ENCODE measurements at regions not wholly inside any gene's neighbourhood (a gene's known extent, or its start where the extent isn't known, plus 50 kb on each side); places are given as distances from the start of the nearest gene placed in this dataset.

DNA sequence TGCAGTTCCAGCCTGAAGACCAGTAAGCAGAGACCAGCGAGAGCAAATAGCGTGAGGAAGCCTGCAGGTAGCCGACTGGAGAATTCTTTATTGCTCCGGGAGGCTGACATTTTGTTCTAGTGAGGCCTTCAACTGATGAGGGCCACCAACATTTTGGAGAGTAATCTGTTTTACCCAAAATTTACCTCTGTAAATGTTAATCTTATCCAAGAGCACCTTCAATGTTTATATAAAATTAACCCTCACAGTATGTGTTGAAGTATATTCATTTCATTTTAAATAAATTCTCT lies 546.4 kb upstream of the SLITRK5 start:
- H3K36me3 ChIP-seq (ENCODE audit: control insufficient read depth, insufficient read depth, low read length), result no peaks in the 10 kb centered on the region
- no peak overlapping the region for H2AFZ ChIP-seq
- H3K27ac ChIP-seq, result no peak overlapping the region
- H3K4me2 ChIP-seq (ENCODE audit: low read length), result no peak overlapping the region
- H3K4me1 ChIP-seq, result no peaks in the 10 kb centered on the region
- H3K79me2 ChIP-seq, result no peaks in the 10 kb centered on the region
- H3K9ac ChIP-seq, result no peak overlapping the region
- TF ChIP-seq, protein P1, sequence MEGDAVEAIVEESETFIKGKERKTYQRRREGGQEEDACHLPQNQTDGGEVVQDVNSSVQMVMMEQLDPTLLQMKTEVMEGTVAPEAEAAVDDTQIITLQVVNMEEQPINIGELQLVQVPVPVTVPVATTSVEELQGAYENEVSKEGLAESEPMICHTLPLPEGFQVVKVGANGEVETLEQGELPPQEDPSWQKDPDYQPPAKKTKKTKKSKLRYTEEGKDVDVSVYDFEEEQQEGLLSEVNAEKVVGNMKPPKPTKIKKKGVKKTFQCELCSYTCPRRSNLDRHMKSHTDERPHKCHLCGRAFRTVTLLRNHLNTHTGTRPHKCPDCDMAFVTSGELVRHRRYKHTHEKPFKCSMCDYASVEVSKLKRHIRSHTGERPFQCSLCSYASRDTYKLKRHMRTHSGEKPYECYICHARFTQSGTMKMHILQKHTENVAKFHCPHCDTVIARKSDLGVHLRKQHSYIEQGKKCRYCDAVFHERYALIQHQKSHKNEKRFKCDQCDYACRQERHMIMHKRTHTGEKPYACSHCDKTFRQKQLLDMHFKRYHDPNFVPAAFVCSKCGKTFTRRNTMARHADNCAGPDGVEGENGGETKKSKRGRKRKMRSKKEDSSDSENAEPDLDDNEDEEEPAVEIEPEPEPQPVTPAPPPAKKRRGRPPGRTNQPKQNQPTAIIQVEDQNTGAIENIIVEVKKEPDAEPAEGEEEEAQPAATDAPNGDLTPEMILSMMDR (IDR thresholded peaks at IDR 0.05), result no peak
- no peaks in the 10 kb centered on the region for H3K9me3 ChIP-seq (ENCODE audit: control insufficient read depth, low read length)
- no peaks in the 10 kb centered on the region for H3K27me3 ChIP-seq (ENCODE audit: control insufficient read depth, insufficient read depth, low read length)
- no peak overlapping the region for H3K4me3 ChIP-seq (ENCODE audit: low read depth, low read length)

DNA sequence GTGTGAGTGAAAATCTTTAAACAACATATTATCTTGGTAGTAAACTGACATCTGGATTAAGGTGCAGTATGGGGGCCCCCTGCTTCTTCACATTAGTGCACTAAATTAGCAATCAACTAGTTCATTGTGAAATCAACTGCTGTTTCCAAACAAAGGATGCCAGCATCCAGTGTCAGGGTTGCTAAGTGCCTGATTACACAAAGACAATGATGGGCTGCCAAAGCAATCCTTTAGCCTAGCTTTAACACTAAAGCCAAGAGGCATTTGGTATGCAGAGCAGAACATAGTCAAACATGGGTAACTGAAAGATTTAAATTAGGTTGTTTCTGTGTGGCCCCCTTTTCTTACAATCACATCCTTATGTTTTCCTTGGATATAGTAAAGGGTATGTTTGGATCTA lies 543.1 kb upstream of the SLITRK5 start:
- TF ChIP-seq, protein P1 (IDR thresholded peaks at IDR 0.05), result no peak
- Histone ChIP-seq H3K9ac (no peak overlapping the region), H3K4me2 (ENCODE audit: low read length) (no peak overlapping the region), H3K4me3 (ENCODE audit: low read depth, low read length) (no peak overlapping the region), H3K9me3 (ENCODE audit: control insufficient read depth, low read length) (no peaks in the 10 kb centered on the region), H3K27me3 (ENCODE audit: control insufficient read depth, insufficient read depth, low read length) (no peaks in the 10 kb centered on the region), H3K79me2 (no peaks in the 10 kb centered on the region), H3K36me3 (ENCODE audit: control insufficient read depth, insufficient read depth, low read length) (no peaks in the 10 kb centered on the region), H3K4me1 (no peaks in the 10 kb centered on the region), H2AFZ (no peak overlapping the region), H3K27ac (no peak overlapping the region)

DNA sequence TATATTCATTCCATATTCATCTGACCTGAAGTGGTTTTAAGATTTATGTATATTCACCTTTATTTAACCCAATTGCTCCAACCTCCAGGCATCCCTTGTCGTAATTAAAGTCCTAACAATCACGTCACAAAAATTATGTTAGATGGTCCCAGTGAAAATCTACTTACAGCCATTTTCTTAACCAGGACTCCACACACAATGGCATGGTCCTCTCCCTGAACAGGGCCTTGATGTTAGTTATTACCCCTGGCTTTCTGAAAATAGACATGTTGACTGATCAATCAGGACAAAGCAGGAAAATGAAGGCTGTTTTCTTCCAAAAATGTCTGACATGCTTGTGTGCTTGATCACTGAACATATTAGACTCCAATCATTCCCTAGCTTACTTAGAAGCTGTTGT lies 542.7 kb upstream of the SLITRK5 start:
- Histone ChIP-seq H2AFZ (no peak overlapping the region), H3K9me3 (ENCODE audit: control insufficient read depth, low read length) (no peaks in the 10 kb centered on the region), H3K36me3 (ENCODE audit: control insufficient read depth, insufficient read depth, low read length) (no peaks in the 10 kb centered on the region), H3K4me3 (ENCODE audit: low read depth, low read length) (no peak overlapping the region), H3K27me3 (ENCODE audit: control insufficient read depth, insufficient read depth, low read length) (no peaks in the 10 kb centered on the region), H3K27ac (no peak overlapping the region), H3K9ac (no peak overlapping the region), H3K79me2 (no peaks in the 10 kb centered on the region), H3K4me1 (no peaks in the 10 kb centered on the region), H3K4me2 (ENCODE audit: low read length) (no peak overlapping the region)
- TF ChIP-seq, protein P1 (IDR thresholded peaks at IDR 0.05), result no peak

DNA sequence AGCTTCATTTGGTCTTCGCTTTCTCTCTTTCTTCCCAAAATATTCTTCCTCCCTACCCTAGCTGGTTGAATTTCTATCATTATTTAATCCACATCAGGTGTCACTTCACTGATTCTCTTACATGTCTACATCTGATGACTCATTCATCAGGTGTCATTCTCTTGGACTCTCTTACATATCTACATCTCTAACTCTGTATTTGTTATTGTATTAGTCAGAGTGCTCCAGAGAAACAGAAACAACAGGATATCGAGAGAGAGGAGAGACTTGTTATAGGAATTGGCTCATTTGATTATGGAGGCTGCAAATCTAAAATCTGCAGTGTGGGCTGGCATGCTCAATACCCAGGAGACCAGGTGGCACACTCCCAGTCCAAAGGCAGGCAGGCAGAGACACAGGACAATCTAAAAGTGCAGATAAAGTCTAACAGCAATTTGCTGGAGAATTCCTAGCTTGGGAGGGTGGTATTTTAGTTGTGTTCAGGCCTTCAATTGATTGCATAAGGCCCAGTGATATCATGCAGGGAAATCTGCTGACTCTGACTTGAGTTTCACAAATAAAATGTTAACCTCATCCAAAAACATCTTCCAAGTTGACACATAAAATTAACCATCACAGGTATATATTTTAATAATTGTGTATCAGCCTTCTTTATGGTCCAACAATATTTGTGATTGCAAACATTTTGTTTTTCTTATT lies 541.4 kb upstream of the SLITRK5 start:
- Histone ChIP-seq H3K79me2 (no peaks in the 10 kb centered on the region), H3K4me2 (ENCODE audit: low read length) (no peak overlapping the region), H3K9ac (no peak overlapping the region), H3K4me1 (no peaks in the 10 kb centered on the region), H3K36me3 (ENCODE audit: control insufficient read depth, insufficient read depth, low read length) (no peaks in the 10 kb centered on the region), H3K4me3 (ENCODE audit: low read depth, low read length) (no peak overlapping the region), H3K9me3 (ENCODE audit: control insufficient read depth, low read length) (no peaks in the 10 kb centered on the region), H2AFZ (no peak overlapping the region), H3K27ac (no peak overlapping the region), H3K27me3 (ENCODE audit: control insufficient read depth, insufficient read depth, low read length) (no peaks in the 10 kb centered on the region)
- TF ChIP-seq, protein P1 (IDR thresholded peaks at IDR 0.05), result no peak

DNA sequence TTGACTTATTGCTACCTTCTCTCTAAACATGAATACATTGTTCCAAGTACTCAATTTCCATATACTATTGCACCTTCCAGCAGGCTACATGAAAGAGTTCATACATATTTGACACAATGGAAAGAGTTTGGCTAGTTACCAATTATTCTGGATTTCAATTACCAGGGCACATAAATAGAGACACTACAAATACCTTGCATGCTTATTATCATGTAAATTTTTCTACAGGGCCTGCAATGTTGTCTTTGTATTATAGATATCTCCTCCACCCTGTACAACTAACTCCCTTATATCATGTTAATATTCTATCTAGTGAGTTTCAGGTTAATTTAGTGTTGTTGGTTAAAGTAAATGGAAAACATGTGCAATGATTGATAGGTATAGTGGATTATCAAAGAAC lies 540.7 kb upstream of the SLITRK5 start:
- Histone ChIP-seq H3K9ac (no peak overlapping the region), H3K79me2 (no peaks in the 10 kb centered on the region), H3K27me3 (ENCODE audit: control insufficient read depth, insufficient read depth, low read length) (no peaks in the 10 kb centered on the region), H2AFZ (no peak overlapping the region), H3K4me1 (no peaks in the 10 kb centered on the region), H3K4me2 (ENCODE audit: low read length) (no peak overlapping the region), H3K36me3 (ENCODE audit: control insufficient read depth, insufficient read depth, low read length) (no peaks in the 10 kb centered on the region), H3K9me3 (ENCODE audit: control insufficient read depth, low read length) (no peaks in the 10 kb centered on the region), H3K4me3 (ENCODE audit: low read depth, low read length) (no peak overlapping the region), H3K27ac (no peak overlapping the region)
- TF ChIP-seq, protein P1 (IDR thresholded peaks at IDR 0.05), result no peak

All from parathyroid adenoma (tissue), 2 donors.